H1 (cell line): ENCODE measurements at regions not wholly inside any gene's neighbourhood (a gene's known extent, or its start where the extent isn't known, plus 50 kb on each side); places are given as distances from the start of the nearest gene placed in this dataset.

Experiments used
- CTCF ChIA-PET: fragments of 300-600 bp; sonication (Branson Sonifier 250); formaldehyde crosslinking; loops from one replicate; lab custom pipeline; 2021; ENCODE audit not compliant: partially characterized antibody; lab: Charles Lee
- POLR2A ChIA-PET: fragments of 300-600 bp; sonication (Branson Sonifier 250); formaldehyde crosslinking; loops from one replicate; lab custom pipeline; 2021; ENCODE audit warnings: inconsistent platforms; ENCODE audit not compliant: partially characterized antibody; lab: Charles Lee
- DNase-seq, 2 experiments: peaks; one replicate each; pipeline versions ENCODE4 v3.0.0 to v3.0.0-alpha.2; 2010 to 2022; ENCODE audit warnings: low spot score in 2 of 2, low read depth in 1 of 2, mixed read lengths in 1 of 2
- FAIRE-seq: peaks from 2 replicates; lab custom pipeline; 2011; peaks lifted over from hg19 to GRCh38; lab: Jason Lieb, UNC
- H2AFZ ChIP-seq: 2 replicates; pipeline ENCODE4 v1.8.1; 2012; ENCODE audit warnings: low read length, inconsistent platforms
- H2AK5ac ChIP-seq: 2 replicates; pipeline ENCODE4 v1.6.1; 2013; ENCODE audit warnings: low read depth, low read length
- H2BK120ac ChIP-seq: replicated peaks from 2 replicates; pipeline ENCODE3; 2013; ENCODE audit warnings: low read depth, low read length, inconsistent platforms
- H2BK12ac ChIP-seq: 2 replicates; pipeline ENCODE4 v1.6.1; 2013; ENCODE audit warnings: low read depth, low read length
- H2BK15ac ChIP-seq: 2 replicates; pipeline ENCODE4 v1.6.1; 2013; ENCODE audit warnings: low read length
- H2BK20ac ChIP-seq: 2 replicates; pipeline ENCODE4 v1.6.1; 2013; ENCODE audit warnings: low read length
- H2BK5ac ChIP-seq: 2 replicates; pipeline ENCODE4 v1.6.1; 2013; ENCODE audit warnings: low read depth, low read length
- H3K14ac ChIP-seq: 2 replicates; pipeline ENCODE4 v1.6.1; 2013; ENCODE audit warnings: inconsistent platforms; ENCODE audit not compliant: insufficient read length
- H3K18ac ChIP-seq: 2 replicates; pipeline ENCODE4 v1.6.1; 2013; ENCODE audit warnings: low read length; ENCODE audit errors: extremely low read depth
- H3K23ac ChIP-seq: 2 replicates; pipeline ENCODE4 v1.6.1; 2013; ENCODE audit warnings: inconsistent platforms; ENCODE audit not compliant: insufficient read length
- H3K23me2 ChIP-seq: 2 replicates; pipeline ENCODE4 v1.6.1; 2013; ENCODE audit warnings: low read depth, low read length
- H3K27ac ChIP-seq: 2 replicates; pipeline ENCODE4 v1.6.1; 2011; ENCODE audit warnings: low read depth, low read length, inconsistent platforms
- H3K27me3 ChIP-seq, 4 experiments: replicated peaks in 1 of 4; 1 replicate in 1 of 4; 2 replicates in 3 of 4; pipeline versions ENCODE4 v1.6.1 to v1.8.1; 2011 to 2013; ENCODE audit warnings: low read length in 3 of 4, mild to moderate bottlenecking in 3 of 4, inconsistent platforms in 2 of 4, mixed read lengths in 2 of 4, moderate library complexity in 1 of 4; ENCODE audit not compliant: control insufficient read depth in 3 of 4, insufficient read depth in 3 of 4; ENCODE audit errors: extremely low read depth in 1 of 4
- H3K36me3 ChIP-seq, 4 experiments: 2 replicates each; pipeline versions ENCODE4 v1.6.1 to v1.8.1; 2011 to 2013; ENCODE audit warnings: mild to moderate bottlenecking in 4 of 4, low read length in 3 of 4, moderate library complexity in 2 of 4, control low read depth in 1 of 4, inconsistent platforms in 1 of 4; ENCODE audit not compliant: insufficient read depth in 4 of 4, control insufficient read depth in 2 of 4
- H3K4ac ChIP-seq: replicated peaks from 2 replicates; pipeline ENCODE3; 2013; ENCODE audit warnings: low read length, low read depth, mixed read lengths, inconsistent platforms; ENCODE audit not compliant: insufficient read length
- H3K4me1 ChIP-seq, 4 experiments: replicated peaks in 1 of 4; 1 replicate in 1 of 4; 2 replicates in 3 of 4; pipeline versions ENCODE4 v1.6.1 to v1.8.1; 2011 to 2013; ENCODE audit warnings: low read length in 3 of 4, inconsistent platforms in 2 of 4, mixed read lengths in 1 of 4; ENCODE audit not compliant: insufficient read depth in 4 of 4, control insufficient read depth in 3 of 4
- H3K4me2 ChIP-seq, 2 experiments: 2 replicates each; pipeline versions ENCODE4 v1.6.1 to v1.8.1; 2011 to 2013; ENCODE audit warnings: low read depth in 2 of 2, low read length in 2 of 2, control low read depth in 1 of 2, inconsistent platforms in 1 of 2, mild to moderate bottlenecking in 1 of 2; ENCODE audit not compliant: insufficient read depth in 1 of 2
- H3K4me3 ChIP-seq, 4 experiments: fragments of 200-600, 300-600 bp in 1 of 4; sonication (generic), shearing (Covaris generic), sonication (Bioruptor Twin) in 1 of 4; 2 replicates each; pipeline versions ENCODE4 v1.5.1 to v1.8.1; 2011 to 2016; ENCODE audit warnings: low read length in 4 of 4, low read depth in 3 of 4, control low read depth in 2 of 4, inconsistent platforms in 2 of 4, mild to moderate bottlenecking in 2 of 4, mixed read lengths in 1 of 4, moderate library complexity in 1 of 4; ENCODE audit not compliant: insufficient read depth in 2 of 4; ENCODE audit errors: extremely low read depth in 1 of 4
- H3K56ac ChIP-seq: replicated peaks from 2 replicates; pipeline ENCODE3; 2013; ENCODE audit warnings: low read depth, mild to moderate bottlenecking, mixed read lengths, low read length, inconsistent platforms; ENCODE audit not compliant: insufficient read length
- H3K79me1 ChIP-seq: 2 replicates; pipeline ENCODE4 v1.6.1; 2013; ENCODE audit warnings: low read depth, low read length, control low read depth
- H3K79me2 ChIP-seq, 2 experiments: 2 replicates each; pipeline versions ENCODE4 v1.6.1 to v1.8.1; 2012 to 2013; ENCODE audit warnings: low read length in 2 of 2, mild to moderate bottlenecking in 2 of 2, inconsistent platforms in 1 of 2; ENCODE audit not compliant: insufficient read depth in 2 of 2, control insufficient read depth in 1 of 2
- H3K9ac ChIP-seq, 4 experiments: replicated peaks in 1 of 4; 1 replicate in 1 of 4; 2 replicates in 3 of 4; pipeline versions ENCODE4 v1.6.1 to v1.8.1; 2011 to 2013; ENCODE audit warnings: low read depth in 3 of 4, low read length in 3 of 4, control low read depth in 2 of 4, mild to moderate bottlenecking in 2 of 4, moderate library complexity in 2 of 4, inconsistent platforms in 1 of 4; ENCODE audit errors: extremely low read depth in 1 of 4
- H3K9me3 ChIP-seq, 2 experiments: 2 replicates each; pipeline versions ENCODE4 v1.6.1 to v1.8.1; 2012 to 2013; ENCODE audit warnings: mild to moderate bottlenecking in 2 of 2, moderate library complexity in 2 of 2, control low read depth in 1 of 2, inconsistent platforms in 1 of 2, low read depth in 1 of 2, low read length in 1 of 2, mixed read lengths in 1 of 2; ENCODE audit not compliant: insufficient read depth in 2 of 2
- H4K20me1 ChIP-seq, 2 experiments: replicated peaks in 1 of 2; 2 replicates each; pipeline versions ENCODE3 to v1.8.1; 2011 to 2013; ENCODE audit warnings: inconsistent platforms in 2 of 2, low read length in 2 of 2, mild to moderate bottlenecking in 1 of 2; ENCODE audit not compliant: insufficient read depth in 2 of 2, control insufficient read depth in 1 of 2
- H4K5ac ChIP-seq: 2 replicates; pipeline ENCODE4 v1.6.1; 2013; ENCODE audit warnings: low read length, low read depth, mixed read lengths, inconsistent platforms; ENCODE audit not compliant: insufficient read length
- H4K8ac ChIP-seq: 2 replicates; pipeline ENCODE4 v1.8.0; 2013; ENCODE audit warnings: mild to moderate bottlenecking, moderate library complexity, low read length, inconsistent platforms; ENCODE audit not compliant: insufficient read depth; ENCODE audit errors: extremely low read depth
- H4K91ac ChIP-seq: replicated peaks from 2 replicates; pipeline ENCODE3; 2013; ENCODE audit warnings: low read length, mixed read lengths, inconsistent platforms; ENCODE audit not compliant: insufficient read length
- BACH1 ChIP-seq: IDR thresholded peaks from 2 replicates; pipeline ENCODE4 v1.6.1; 2012; ENCODE audit warnings: low read length, improper control_type of control experiment
- BRCA1 ChIP-seq: IDR thresholded peaks from 2 replicates; pipeline ENCODE4 v1.6.1; 2012; ENCODE audit warnings: low read depth, low read length, improper control_type of control experiment
- EZH2 ChIP-seq: fragments of 200-600 bp; sonication (generic); IDR thresholded peaks from 2 replicates; pipeline ENCODE4 v1.7.1; 2012; ENCODE audit warnings: low read depth, mild to moderate bottlenecking, moderate library complexity, low read length, inconsistent platforms; ENCODE audit not compliant: severe bottlenecking
- FOSL1 ChIP-seq: IDR thresholded peaks from 2 replicates; pipeline ENCODE4 v1.6.1; 2011; ENCODE audit warnings: mild to moderate bottlenecking, low read depth, low read length, moderate library complexity; ENCODE audit not compliant: insufficient read depth
- KDM5A ChIP-seq: fragments of 200-600 bp; IDR thresholded peaks from 2 replicates; pipeline ENCODE4 v1.7.1; 2012; ENCODE audit warnings: mild to moderate bottlenecking, low read length, inconsistent platforms, mixed read lengths
- POU5F1 ChIP-seq: IDR thresholded peaks from 2 replicates; pipeline ENCODE4 v1.6.1; 2011; ENCODE audit warnings: low read depth, mild to moderate bottlenecking, low read length, moderate library complexity
- RBBP5 ChIP-seq: IDR thresholded peaks from 2 replicates; pipeline ENCODE4 v1.7.1; 2012; ENCODE audit warnings: low read depth, mild to moderate bottlenecking, inconsistent platforms, low read length, moderate library complexity, borderline replicate concordance
- RXRA ChIP-seq: IDR thresholded peaks from 2 replicates; pipeline ENCODE4 v1.6.1; 2011; ENCODE audit warnings: low read depth, mild to moderate bottlenecking, low read length, moderate library complexity; ENCODE audit not compliant: insufficient read depth
- SIN3A ChIP-seq, 2 experiments: IDR thresholded peaks in 1 of 2; conservative IDR thresholded peaks in 1 of 2; 2 replicates each; pipeline ENCODE4 v1.6.1; 2011 to 2012; ENCODE audit warnings: low read length in 2 of 2, improper control_type of control experiment in 1 of 2, low read depth in 1 of 2, mild to moderate bottlenecking in 1 of 2
- SP2 ChIP-seq: IDR thresholded peaks from 2 replicates; pipeline ENCODE4 v1.6.1; 2012; ENCODE audit warnings: mild to moderate bottlenecking, low read length, inconsistent platforms
- SRF ChIP-seq: IDR thresholded peaks from 2 replicates; pipeline ENCODE4 v1.6.1; 2011; ENCODE audit warnings: mild to moderate bottlenecking, low read depth, low read length, moderate library complexity
- USF2 ChIP-seq: IDR thresholded peaks from 2 replicates; pipeline ENCODE4 v1.6.1; 2011; ENCODE audit warnings: low read length, improper control_type of control experiment
- WGBS, 2 experiments: shearing (Covaris generic) in 1 of 2; methylation state at CpG; one replicate each; pipeline versions ENCODE4 v1.1.6 to v1.1.7; 2013 to 2015; ENCODE audit warnings: low lambda C conversion rate in 2 of 2, mixed read lengths in 2 of 2, inconsistent platforms in 1 of 2, low coverage in 1 of 2, missing lambda C conversion rate in 1 of 2; ENCODE audit not compliant: insufficient replicate concordance in 2 of 2, insufficient coverage in 1 of 2, insufficient read length in 1 of 2; ENCODE audit errors: extremely low coverage in 1 of 2, missing lambda C conversion rate in 1 of 2; 5-methylcytosine and 5-hydroxymethylcytosine counted together

DNA sequence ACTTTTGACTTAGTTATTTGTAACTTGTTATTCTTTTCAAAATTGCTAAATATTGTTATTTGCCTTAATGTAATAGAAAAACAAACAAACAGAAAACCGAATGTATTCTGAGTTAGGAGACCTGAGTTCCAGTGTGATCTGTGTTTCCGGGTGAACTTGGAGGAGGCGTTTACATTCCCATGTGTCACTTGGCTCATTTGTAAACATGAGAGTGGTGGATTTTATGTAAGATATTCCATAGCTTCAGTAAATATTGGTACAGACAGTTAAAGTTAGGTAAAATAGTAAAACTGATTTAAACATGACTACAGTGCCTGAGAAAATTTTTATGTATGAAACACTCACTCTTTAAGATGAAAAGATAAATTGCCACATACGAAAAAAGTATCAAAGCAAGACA, 287.3 kb upstream of the POU1F1 start:
- Histone ChIP-seq H4K91ac (no peak overlapping the region), H3K9me3 (no peaks in the 10 kb centered on the region), H2BK5ac (no peak overlapping the region), H2AFZ (no peak overlapping the region), H3K4me2 (no peak overlapping the region), H4K5ac (no peak overlapping the region), H2BK15ac (no peak overlapping the region), H4K20me1 (no peaks in the 10 kb centered on the region), H3K79me2 (no peaks in the 10 kb centered on the region), H3K27ac (no peak overlapping the region), H2BK20ac (no peak overlapping the region), H3K14ac (no peak overlapping the region), H3K79me1 (no peaks in the 10 kb centered on the region), H3K23me2 (no peaks in the 10 kb centered on the region), H3K4me3 (no peak overlapping the region), H2BK120ac (no peak overlapping the region), H3K4me1 (no peaks in the 10 kb centered on the region), H2BK12ac (no peak overlapping the region), H2AK5ac (no peak overlapping the region), H3K27me3 (no peaks in the 10 kb centered on the region), H3K4ac (no peak overlapping the region), H3K18ac (no peak overlapping the region), H4K8ac (no peak overlapping the region), H3K23ac (no peak overlapping the region), H3K36me3 (no peaks in the 10 kb centered on the region), H3K56ac (no peak overlapping the region), H3K9ac (no peak overlapping the region)
- CTCF ChIA-PET: no interaction called here
- POLR2A ChIA-PET: no interaction called here
- FAIRE-seq (no peak), DNase-seq (no peak)
- 90% methylated on average over 4 of the region's 4 CpGs; no CpG with 5 or more reads in 1 of the 2 experiments for WGBS, 2 experiments
- TF ChIP-seq POU5F1: no peak
- no peak for TF ChIP-seq FOSL1
- no peak for TF ChIP-seq SIN3A (conservative IDR thresholded peaks at IDR 0.05 in 1 of 2, IDR thresholded peaks at IDR 0.05 in 1 of 2; ENCODE audit: low read depth in 1 of 2, low read length in 2 of 2)
- TF ChIP-seq RXRA: no peak
- TF ChIP-seq BACH1: no peak
- no peak for TF ChIP-seq SP2
- TF ChIP-seq EZH2: no peak
- no peak for TF ChIP-seq SRF
- no peak for TF ChIP-seq BRCA1
- TF ChIP-seq RBBP5: no peak
- no peak for TF ChIP-seq KDM5A
- TF ChIP-seq USF2: no peak
